GM19351 (cell line): ENCODE measurements at regions not wholly inside any gene's neighbourhood (a gene's known extent, or its start where the extent isn't known, plus 50 kb on each side); places are given as distances from the start of the nearest gene placed in this dataset.
"Not testable (repeated sequence)": the region's sequence is repeated elsewhere in the genome, so short reads cannot be mapped to it uniquely, and the experiment has no call there.

Source experiments
- ATAC-seq: cut with Tn5 transposase; IDR thresholded peaks from one replicate; pipeline ENCODE4 v1.9.1; 2021; ENCODE audit warnings: mild to moderate bottlenecking, moderate library complexity; ENCODE audit not compliant: unreplicated experiment

- no peak for ATAC-seq
Observed at GRCh38 chr14:52202151-52202550, 65.3 kb upstream of the PTGDR start.

DNA sequence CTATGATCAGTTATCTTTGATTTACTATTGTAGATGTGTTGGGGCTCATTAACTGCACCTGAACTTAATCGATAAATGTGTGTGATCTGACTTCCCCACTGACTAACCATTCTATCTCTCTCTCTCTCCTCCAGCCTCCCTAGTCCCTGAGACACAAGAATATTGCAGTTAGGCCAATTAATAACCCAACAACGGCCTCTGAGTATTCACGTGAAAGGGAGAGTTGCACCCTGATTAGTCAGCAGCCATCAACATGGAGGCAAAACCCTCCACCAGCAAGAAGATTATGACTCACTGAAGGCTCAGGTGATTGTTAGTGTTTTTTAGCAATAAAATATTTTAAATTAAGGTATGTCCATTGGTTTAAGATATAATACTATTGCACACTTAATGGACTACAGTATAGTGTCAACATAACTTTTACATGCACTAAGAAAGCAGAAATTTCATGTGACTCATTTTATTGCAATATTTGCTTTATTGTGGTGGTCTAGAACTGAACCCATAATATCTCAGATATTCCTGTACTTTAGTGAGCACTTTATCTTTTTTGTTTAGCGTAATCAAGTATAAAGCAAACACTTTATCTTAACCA lies 77.1 kb upstream of the PTGDR start:
- ATAC-seq = no peak

- no peak for ATAC-seq
Observed at GRCh38 chr14:52189325-52189724, 78.2 kb upstream of the PTGDR start.

GRCh38 chr14:52188381-52188780 lies 79.1 kb upstream of the PTGDR start:
- no peak for ATAC-seq

- ATAC-seq = no peak
Observed at GRCh38 chr14:52185178-52185577, 82.3 kb upstream of the PTGDR start.

- ATAC-seq = no peak
Observed at GRCh38 chr14:52182853-52183252, 84.6 kb upstream of the PTGDR start.

DNA sequence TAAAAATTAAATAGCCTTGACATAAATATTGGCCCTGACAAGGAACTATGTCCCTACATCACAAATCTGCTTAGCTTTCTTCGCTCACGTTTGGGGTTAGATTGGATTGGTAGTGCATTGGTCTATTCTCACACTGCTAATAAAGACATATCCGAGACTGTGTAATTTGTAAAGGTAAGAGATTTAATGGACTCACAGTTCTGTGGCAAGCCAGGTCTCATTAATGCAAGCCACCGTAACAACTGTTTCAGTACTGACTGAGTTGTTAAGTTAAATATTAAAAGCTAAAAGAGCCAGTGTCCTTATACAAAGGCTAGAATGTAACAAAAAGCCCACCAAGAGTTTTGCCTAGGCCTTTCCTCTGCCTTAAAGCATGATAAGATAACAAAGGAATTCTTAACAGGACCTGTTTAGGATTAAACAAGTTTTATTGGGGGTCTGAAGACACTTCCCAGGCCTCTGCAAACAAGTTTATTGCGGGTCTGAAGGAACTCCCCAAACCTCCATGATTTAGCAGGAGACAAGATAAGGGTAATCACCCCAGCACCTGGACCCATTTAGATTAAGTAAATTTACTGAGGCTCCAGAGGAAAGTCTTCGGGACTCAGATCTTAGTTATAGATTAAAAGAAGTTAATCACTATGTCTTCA lies 88.2 kb upstream of the PTGDR start:
- ATAC-seq = no peak

DNA sequence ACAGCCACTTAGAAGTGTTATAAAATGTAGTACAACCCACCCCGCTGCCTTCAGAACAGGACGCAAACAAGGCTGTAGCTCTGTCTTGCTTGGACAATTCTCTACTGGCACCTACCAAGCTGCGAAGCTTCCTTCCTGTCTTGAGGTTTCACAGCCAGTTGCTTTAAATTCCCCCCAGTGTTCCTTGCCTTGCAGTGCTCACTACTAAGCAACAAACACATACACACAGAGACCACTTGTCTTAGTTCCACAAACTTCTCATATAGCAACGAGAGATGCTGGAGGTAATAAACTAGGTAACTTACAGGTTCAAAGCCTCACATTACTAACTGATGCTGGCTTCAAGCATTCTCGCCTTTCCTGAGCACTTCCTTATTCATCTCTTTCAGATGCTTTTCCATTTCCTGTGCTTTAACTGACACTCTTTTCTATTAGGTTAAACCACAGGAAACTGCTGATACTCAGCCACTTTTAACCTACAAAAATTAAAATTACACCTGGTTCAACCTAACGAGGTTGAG lies 91.5 kb upstream of the PTGDR start:
- peak; percentile 62 for ATAC-seq

GRCh38 chr14:52171932-52172331 lies 95.6 kb upstream of the PTGDR start:
- not testable (repeated sequence) for ATAC-seq

- ATAC-seq = no peak
Observed at GRCh38 chr14:52166822-52167221, 98.0 kb upstream of the NID2 start.

- ATAC-seq = no peak
Observed at GRCh38 chr14:52155651-52156213, 86.9 kb upstream of the NID2 start.

GRCh38 chr14:52154992-52155650 lies 86.3 kb upstream of the NID2 start:
- no peak for ATAC-seq

- no peak for ATAC-seq
Observed at GRCh38 chr14:52153939-52154338, 85.1 kb upstream of the NID2 start.

GRCh38 chr14:52150162-52150561 lies 81.3 kb upstream of the NID2 start:
- no peak for ATAC-seq

DNA sequence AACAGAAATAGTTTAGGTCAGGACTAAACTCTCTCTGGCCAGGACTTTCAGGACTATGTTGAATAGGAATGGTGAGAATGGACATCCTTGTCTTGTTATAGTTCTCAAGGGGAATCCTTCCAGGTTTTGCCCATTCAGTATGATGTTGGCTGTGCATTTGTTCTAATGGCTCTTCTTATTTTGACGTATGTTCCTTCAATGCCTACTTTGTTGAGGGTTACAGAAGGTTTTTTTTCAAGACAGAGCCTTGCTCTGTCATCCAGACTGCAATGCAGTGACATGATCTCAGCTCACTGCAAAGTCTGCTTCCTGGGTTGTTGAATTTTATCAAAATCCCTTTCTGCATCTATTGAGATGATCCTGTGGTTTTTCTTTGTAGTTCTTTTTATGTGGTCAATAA lies 79.5 kb upstream of the NID2 start:
- ATAC-seq = no peak

- no peak for ATAC-seq
Observed at GRCh38 chr14:52146504-52146903, 77.6 kb upstream of the NID2 start.

DNA sequence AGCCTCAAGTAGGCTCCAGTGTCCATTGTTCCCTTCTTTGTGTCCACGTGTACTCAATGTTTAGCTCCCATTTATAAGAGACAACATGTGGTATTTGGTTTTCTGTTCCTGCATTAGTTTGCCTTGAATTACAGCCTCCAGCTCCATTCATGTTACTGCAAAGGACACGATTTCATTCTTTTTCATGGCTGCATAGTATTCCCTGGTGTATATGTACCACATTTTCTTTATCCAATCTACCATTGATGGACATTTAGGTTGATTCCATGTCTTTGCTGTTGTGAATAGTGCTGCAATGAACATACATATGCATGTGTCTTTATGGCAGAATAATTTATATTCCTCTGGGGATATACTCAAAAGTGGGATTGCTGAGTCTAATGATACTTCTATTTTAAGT lies 75.2 kb upstream of the NID2 start:
- not testable (repeated sequence) for ATAC-seq

GRCh38 chr14:52142504-52142903 lies 73.6 kb upstream of the NID2 start:
- ATAC-seq = no peak

DNA sequence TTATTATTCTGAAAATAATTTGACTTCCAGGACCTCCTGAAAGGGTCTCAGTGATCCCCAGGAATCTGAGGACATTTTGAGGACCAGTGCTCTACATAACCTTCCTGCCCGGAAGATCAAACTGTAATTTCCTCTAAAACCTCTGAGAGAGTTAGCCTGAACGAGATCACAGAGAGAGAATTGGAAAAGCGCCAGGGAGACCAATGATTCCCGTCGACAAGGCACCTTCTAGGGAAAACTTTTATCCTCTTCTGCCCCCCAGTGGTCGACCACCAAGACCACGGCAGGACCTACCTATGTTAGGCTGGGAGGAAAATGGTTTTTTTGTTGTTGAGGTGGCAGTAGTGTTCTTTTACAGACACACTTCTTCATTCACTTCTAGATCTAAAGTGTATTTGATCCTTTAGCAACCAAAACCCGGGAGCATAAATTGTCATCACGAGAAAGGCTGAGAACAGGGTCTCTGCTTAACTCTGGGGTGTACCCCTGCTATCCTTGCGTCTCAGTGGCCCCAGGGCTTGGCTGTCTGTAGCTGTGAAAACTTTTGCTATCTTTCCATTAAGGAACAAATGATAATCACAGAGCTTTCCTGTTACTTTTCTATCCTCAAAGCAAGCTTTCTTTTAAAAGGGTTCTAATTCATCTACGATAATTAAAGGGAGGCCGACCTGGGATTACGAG lies 62.9 kb upstream of the NID2 start:
- no peak for ATAC-seq

DNA sequence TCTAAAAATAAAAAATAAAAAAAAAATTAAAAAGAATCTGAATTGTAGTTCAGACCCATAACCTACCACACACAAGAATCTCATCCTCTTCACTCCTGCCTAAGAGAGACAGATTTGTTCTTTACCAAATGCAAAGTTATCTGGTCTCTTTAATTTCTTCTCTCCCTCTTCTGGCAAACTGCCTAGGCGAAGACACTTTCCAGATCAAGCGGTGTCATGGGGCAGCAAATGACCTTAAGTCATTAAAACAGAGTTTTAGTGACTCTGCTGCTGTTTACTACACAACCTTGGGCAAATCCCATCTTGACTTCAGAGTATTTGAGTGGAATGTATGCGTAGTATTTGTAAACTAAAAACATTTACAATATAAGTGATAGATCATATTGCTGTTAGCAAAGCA lies 60.9 kb upstream of the NID2 start:
- ATAC-seq = no peak

- ATAC-seq = no peak
Observed at GRCh38 chr14:52125885-52126284, 57.0 kb upstream of the NID2 start.
